GM21576 (cell line): ENCODE measurements at regions not wholly inside any gene's neighbourhood (a gene's known extent, or its start where the extent isn't known, plus 50 kb on each side); places are given as distances from the start of the nearest gene placed in this dataset.

Experiments used
- ATAC-seq: cut with Tn5 transposase; IDR thresholded peaks from one replicate; pipeline ENCODE4 v1.9.1; 2021; ENCODE audit warnings: mild to moderate bottlenecking, moderate library complexity; ENCODE audit not compliant: unreplicated experiment

DNA sequence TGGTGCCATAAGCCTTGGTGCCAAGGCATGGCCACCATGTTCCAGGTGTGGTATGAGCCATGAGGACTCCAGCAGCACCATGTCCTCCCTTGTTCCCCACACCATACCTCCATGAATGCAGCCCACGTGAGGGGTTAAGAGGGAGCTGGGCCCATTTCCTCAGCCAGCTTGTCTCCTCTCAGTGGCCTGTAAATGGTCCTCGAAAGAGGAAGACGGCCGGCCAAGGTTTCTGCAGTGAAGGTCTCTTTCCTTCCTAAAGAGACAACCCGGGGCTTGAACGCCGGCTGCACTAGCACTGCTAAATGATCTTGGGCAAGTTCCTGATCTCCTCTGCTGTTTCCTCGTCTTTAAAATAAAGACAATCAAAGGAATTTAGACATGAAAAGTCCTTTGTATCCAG lies 154.0 kb downstream of the BMP7 start:
- ATAC-seq: no peak

DNA sequence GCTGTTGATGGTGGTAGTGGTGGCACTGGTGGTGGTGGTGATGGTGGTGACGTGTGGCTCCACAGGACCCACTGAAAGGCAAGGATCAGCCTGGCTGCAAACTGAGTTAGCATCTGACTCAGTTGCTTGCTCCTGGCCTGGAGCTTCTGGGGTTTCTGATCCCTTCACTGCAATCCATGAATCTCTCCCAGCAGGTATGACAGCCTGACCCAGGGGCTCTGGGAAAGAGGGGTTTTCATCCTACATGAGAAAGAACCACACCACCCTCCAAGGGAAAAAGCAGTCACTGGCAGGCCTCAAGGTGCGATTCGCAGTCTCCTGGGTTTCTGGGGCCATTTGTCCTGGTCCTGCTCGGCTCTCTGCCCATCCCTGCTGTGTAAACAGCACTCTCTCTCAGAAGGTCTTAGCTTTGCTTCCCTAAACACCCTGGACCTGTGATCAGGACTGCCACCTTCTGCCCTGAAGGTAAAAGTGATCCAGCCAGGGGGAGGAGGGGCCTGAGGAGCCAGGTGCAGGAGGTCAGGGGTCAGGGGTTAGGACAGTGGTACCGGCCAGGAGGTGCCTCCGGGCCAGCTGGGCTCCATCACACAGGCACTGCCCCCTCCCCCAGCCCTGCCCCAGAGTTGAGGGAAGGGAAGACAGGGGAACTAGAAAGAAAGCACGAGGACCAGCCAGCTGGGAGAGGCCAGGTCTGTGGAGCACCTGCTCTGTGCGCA lies 152.0 kb downstream of the BMP7 start:
- no peak for ATAC-seq

DNA sequence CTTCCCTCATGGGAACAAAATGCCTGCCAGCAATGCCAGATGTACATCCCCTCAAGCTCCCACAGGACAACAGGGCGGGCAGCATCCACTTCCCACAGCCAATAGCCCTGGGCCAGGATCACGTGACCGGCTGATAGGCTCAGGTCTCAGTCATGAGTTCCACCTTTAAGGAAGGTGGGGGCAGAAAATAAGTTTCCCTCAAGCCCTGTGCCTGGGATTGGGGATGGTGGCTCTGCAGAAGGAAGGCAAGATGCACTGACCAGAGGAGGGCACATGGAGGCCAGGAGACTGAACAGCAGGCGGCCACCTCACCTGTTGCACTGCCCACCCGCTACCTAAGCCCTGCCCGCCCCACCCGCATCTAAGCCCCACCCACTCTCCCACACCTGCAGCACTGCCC lies 149.1 kb downstream of the BMP7 start:
- ATAC-seq: no peak

DNA sequence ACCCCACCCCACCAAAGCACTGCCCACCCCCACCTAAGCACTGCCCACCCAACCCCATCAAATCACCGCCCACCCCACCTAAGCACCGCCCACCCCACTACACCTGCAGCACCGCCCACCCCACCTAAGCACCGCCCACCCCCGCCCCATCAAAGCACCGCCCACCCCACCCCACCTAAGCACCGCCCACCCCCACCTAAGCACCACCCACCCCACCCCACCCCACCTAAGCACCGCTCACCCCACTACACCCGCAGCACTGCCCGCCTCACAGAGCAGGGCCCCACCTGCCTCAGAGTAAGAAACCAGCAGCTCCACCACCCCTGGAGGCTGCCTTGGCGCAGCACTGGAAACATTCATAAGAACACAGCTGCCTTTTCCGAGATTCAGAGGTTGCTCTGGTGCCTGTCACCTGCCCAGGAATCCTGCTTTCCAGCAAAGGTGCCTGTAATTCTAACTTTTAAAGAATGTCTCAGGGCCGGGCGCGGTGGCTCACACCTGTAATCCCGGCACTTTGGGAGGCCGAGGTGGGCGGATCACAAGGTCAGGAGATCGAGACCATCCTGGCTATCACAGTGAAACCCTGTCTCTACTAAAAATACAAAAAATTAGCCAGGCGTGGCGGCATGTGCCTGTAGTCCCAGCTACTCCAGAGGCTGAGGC lies 148.2 kb downstream of the BMP7 start:
- no peak for ATAC-seq
